ENCODE measurements at regions not wholly inside any gene's neighbourhood (a gene's known extent, or its start where the extent isn't known, plus 50 kb on each side); places are given as distances from the start of the nearest gene placed in this dataset.

DNA sequence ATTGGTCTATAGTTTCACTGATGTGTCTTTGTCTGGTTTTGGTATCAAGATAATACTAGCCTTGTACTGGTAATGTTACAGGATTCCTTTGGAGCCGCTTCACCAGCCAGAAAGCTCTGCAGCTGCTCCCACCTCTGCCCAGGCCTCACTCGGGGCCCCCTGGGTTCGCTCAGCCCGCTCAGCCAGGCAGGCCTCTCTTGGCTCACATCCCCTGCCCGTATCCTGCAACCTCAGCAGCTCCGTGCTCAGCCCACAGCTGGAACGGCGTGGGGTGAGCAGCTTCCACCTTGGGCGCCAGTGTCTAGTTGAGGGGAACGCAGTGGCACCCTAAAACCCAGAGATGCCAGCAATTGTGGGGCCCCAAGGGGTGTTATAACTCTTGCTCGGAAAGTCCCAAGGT lies 429.7 kb upstream of the ROBO2 start:
- TF ChIP-seq, protein P1, sequence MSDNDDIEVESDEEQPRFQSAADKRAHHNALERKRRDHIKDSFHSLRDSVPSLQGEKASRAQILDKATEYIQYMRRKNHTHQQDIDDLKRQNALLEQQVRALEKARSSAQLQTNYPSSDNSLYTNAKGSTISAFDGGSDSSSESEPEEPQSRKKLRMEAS (IDR thresholded peaks at IDR 0.05; ENCODE audit: low read depth, low read length) = no peak
- TF ChIP-seq, protein P2, sequence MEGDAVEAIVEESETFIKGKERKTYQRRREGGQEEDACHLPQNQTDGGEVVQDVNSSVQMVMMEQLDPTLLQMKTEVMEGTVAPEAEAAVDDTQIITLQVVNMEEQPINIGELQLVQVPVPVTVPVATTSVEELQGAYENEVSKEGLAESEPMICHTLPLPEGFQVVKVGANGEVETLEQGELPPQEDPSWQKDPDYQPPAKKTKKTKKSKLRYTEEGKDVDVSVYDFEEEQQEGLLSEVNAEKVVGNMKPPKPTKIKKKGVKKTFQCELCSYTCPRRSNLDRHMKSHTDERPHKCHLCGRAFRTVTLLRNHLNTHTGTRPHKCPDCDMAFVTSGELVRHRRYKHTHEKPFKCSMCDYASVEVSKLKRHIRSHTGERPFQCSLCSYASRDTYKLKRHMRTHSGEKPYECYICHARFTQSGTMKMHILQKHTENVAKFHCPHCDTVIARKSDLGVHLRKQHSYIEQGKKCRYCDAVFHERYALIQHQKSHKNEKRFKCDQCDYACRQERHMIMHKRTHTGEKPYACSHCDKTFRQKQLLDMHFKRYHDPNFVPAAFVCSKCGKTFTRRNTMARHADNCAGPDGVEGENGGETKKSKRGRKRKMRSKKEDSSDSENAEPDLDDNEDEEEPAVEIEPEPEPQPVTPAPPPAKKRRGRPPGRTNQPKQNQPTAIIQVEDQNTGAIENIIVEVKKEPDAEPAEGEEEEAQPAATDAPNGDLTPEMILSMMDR (IDR thresholded peaks at IDR 0.05 in 2 of 3, conservative IDR thresholded peaks at IDR 0.05 in 1 of 3; ENCODE audit: control insufficient read depth in 2 of 3, extremely low read depth in 1 of 3, insufficient read depth in 1 of 3, low read depth in 3 of 3, low read length in 3 of 3) = no peak
- TF ChIP-seq SP1 (IDR thresholded peaks at IDR 0.05; ENCODE audit: low read depth, low read length) (no peak), TAF1 (IDR thresholded peaks at IDR 0.05; ENCODE audit: borderline replicate concordance, low read depth, low read length) (no peak), POLR2AphosphoS5 (IDR thresholded peaks at IDR 0.05; ENCODE audit: low read length) (no peak)
